DOHH2 (cell line): ENCODE measurements at regions not wholly inside any gene's neighbourhood (a gene's known extent, or its start where the extent isn't known, plus 50 kb on each side); places are given as distances from the start of the nearest gene placed in this dataset.

ENCODE experiments used
- H3F3A ChIP-seq: fragments of 200-600 bp; sonication (generic), shearing (Covaris generic); 2 replicates; pipeline ENCODE4 v1.6.0; 2016; ENCODE audit warnings: antibody characterized with exemption, mild to moderate bottlenecking; ENCODE audit not compliant: control insufficient read depth, insufficient read depth
- H3K27ac ChIP-seq: fragments of 200-600 bp; sonication (generic); 2 replicates; pipeline ENCODE4 v1.5.1; 2014; ENCODE audit warnings: low read depth, mild to moderate bottlenecking, low read length, moderate library complexity
- H3K27me3 ChIP-seq: fragments of 200-600 bp; sonication (generic); 2 replicates; pipeline ENCODE4 v1.6.1; 2014; ENCODE audit warnings: mild to moderate bottlenecking, low read length, mixed read lengths; ENCODE audit not compliant: control insufficient read depth
- H3K36me3 ChIP-seq: fragments of 200-600 bp; sonication (generic); 2 replicates; pipeline ENCODE4 v1.6.1; 2014; ENCODE audit warnings: mild to moderate bottlenecking, low read length, moderate library complexity, mixed read lengths; ENCODE audit not compliant: control insufficient read depth
- H3K4me1 ChIP-seq: fragments of 200-600 bp; sonication (generic); 2 replicates; pipeline ENCODE4 v1.6.1; 2014; ENCODE audit warnings: mild to moderate bottlenecking, low read length, mixed read lengths; ENCODE audit not compliant: control insufficient read depth
- H3K4me2 ChIP-seq: fragments of 200-600 bp; sonication (generic); 2 replicates; pipeline ENCODE4 v1.6.0; 2014; ENCODE audit warnings: mild to moderate bottlenecking, low read length, moderate library complexity
- H3K4me3 ChIP-seq: fragments of 200-600 bp; sonication (generic); 2 replicates; pipeline ENCODE4 v1.5.1; 2014; ENCODE audit warnings: mild to moderate bottlenecking, low read length, mixed read lengths
- H3K79me2 ChIP-seq: fragments of 200-600 bp; sonication (generic); 2 replicates; pipeline ENCODE4 v1.6.1; 2014; ENCODE audit warnings: mild to moderate bottlenecking, low read length, mixed read lengths; ENCODE audit not compliant: control insufficient read depth
- H3K9me2 ChIP-seq: fragments of 200-600 bp; sonication (generic); replicated peaks from 2 replicates; pipeline ENCODE4 v1.6.1; 2014; ENCODE audit warnings: mild to moderate bottlenecking, low read length, mixed read lengths; ENCODE audit not compliant: control insufficient read depth
- H3K9me3 ChIP-seq: fragments of 200-600 bp; sonication (generic); 2 replicates; pipeline ENCODE4 v1.6.1; 2014; ENCODE audit warnings: antibody characterized with exemption, low read length, mixed read lengths; ENCODE audit not compliant: control insufficient read depth, insufficient read depth
- H4K20me1 ChIP-seq: fragments of 200-600 bp; sonication (generic); 2 replicates; pipeline ENCODE4 v1.6.0; 2014; ENCODE audit warnings: low read depth, mild to moderate bottlenecking, antibody characterized with exemption, low read length, moderate library complexity; ENCODE audit not compliant: control insufficient read depth, insufficient read depth
- CTCF ChIP-seq: fragments of 200-600 bp; sonication (generic); IDR thresholded peaks from one replicate; pipeline ENCODE4 v1.5.1; 2014; ENCODE audit warnings: antibody characterized with exemption, mild to moderate bottlenecking, low read depth, low read length; ENCODE audit not compliant: poor library complexity, severe bottlenecking
- EZH2phosphoT487 ChIP-seq: fragments of 200-600 bp; sonication (generic); IDR thresholded peaks from 2 replicates; pipeline ENCODE4 v1.6.1; 2017; ENCODE audit warnings: borderline replicate concordance, mild to moderate bottlenecking, antibody characterized with exemption, low read length, moderate library complexity, mixed read lengths

- no peaks in the 10 kb centered on the region for H3K9me3 ChIP-seq
- no peaks in the 10 kb centered on the region for H3K9me2 ChIP-seq
- no peaks in the 10 kb centered on the region for H4K20me1 ChIP-seq
- no peaks in the 10 kb centered on the region for H3F3A ChIP-seq
- H3K4me3 ChIP-seq, result no peak overlapping the region
- no peaks in the 10 kb centered on the region for H3K79me2 ChIP-seq
- H3K36me3 ChIP-seq, result no peaks in the 10 kb centered on the region
- H3K27me3 ChIP-seq, result no peaks in the 10 kb centered on the region
- TF ChIP-seq CTCF, result no peak
- H3K4me1 ChIP-seq, result no peaks in the 10 kb centered on the region
- H3K27ac ChIP-seq, result no peak overlapping the region
- no peak overlapping the region for H3K4me2 ChIP-seq
Measured at GRCh38 chr5:5077236-5077635, 62.9 kb upstream of the ADAMTS16 start.

- Histone ChIP-seq H4K20me1 (no peaks in the 10 kb centered on the region), H3F3A (no peaks in the 10 kb centered on the region), H3K27me3 (no peaks in the 10 kb centered on the region), H3K27ac (no peak overlapping the region), H3K9me3 (no peaks in the 10 kb centered on the region), H3K4me3 (no peak overlapping the region), H3K4me2 (no peak overlapping the region), H3K4me1 (no peaks in the 10 kb centered on the region), H3K36me3 (no peaks in the 10 kb centered on the region), H3K79me2 (no peaks in the 10 kb centered on the region), H3K9me2 (no peaks in the 10 kb centered on the region)
- TF ChIP-seq EZH2phosphoT487, result no peak
- no peak for TF ChIP-seq CTCF
Measured at GRCh38 chr5:5078009-5078897, 61.9 kb upstream of the ADAMTS16 start.

- TF ChIP-seq CTCF (no peak), EZH2phosphoT487 (no peak)
- no peaks in the 10 kb centered on the region for H3K27me3 ChIP-seq
Measured at GRCh38 chr5:5079876-5080275, 60.3 kb upstream of the ADAMTS16 start.

More at GRCh38 chr5:5079876-5080275, 60.3 kb upstream of the ADAMTS16 start:
- Histone ChIP-seq H3K36me3 (no peaks in the 10 kb centered on the region), H3K4me1 (no peaks in the 10 kb centered on the region), H3K27ac (no peak overlapping the region), H4K20me1 (no peaks in the 10 kb centered on the region), H3F3A (no peaks in the 10 kb centered on the region), H3K9me3 (no peaks in the 10 kb centered on the region), H3K9me2 (no peaks in the 10 kb centered on the region), H3K4me3 (no peak overlapping the region), H3K4me2 (no peak overlapping the region), H3K79me2 (no peaks in the 10 kb centered on the region)
